ENCODE measurements at regions not wholly inside any gene's neighbourhood (a gene's known extent, or its start where the extent isn't known, plus 50 kb on each side); places are given as distances from the start of the nearest gene placed in this dataset.

- TF ChIP-seq CTCF (IDR thresholded peaks at IDR 0.05): no peak
- no peak for TF ChIP-seq POLR2AphosphoS5 (IDR thresholded peaks at IDR 0.05)
- no peak for TF ChIP-seq POLR2A (IDR thresholded peaks at IDR 0.05)
Observed at GRCh38 chr13:40192858-40193257, 473.6 kb downstream of the FOXO1 start.
